GM13976 (cell line): ENCODE measurements at regions not wholly inside any gene's neighbourhood (a gene's known extent, or its start where the extent isn't known, plus 50 kb on each side); places are given as distances from the start of the nearest gene placed in this dataset.
"Not testable (repeated sequence)": the region's sequence is repeated elsewhere in the genome, so short reads cannot be mapped to it uniquely, and the experiment has no call there.

ENCODE experiments used
- DNase-seq: peaks from one replicate; pipeline ENCODE4 v3.0.0; 2012; ENCODE audit warnings: low spot score
- in situ Hi-C: fragments of 300-500 bp; cut with MboI; formaldehyde crosslinking; loops from one replicate; pipeline ENCODE4 v1.12.0; 2022; ENCODE audit warnings: low sequenced_read_pairs, mixed read lengths, inconsistent platforms; ENCODE audit not compliant: unreplicated experiment
- TF ChIP-seq, protein P1 (sequence below): IDR thresholded peaks from 2 replicates; pipeline ENCODE4 v1.5.1; 2012; ENCODE audit warnings: borderline replicate concordance, mild to moderate bottlenecking; ENCODE audit not compliant: insufficient read depth; ENCODE audit errors: extremely low read depth, missing control alignments, control extremely low read depth

DNA sequence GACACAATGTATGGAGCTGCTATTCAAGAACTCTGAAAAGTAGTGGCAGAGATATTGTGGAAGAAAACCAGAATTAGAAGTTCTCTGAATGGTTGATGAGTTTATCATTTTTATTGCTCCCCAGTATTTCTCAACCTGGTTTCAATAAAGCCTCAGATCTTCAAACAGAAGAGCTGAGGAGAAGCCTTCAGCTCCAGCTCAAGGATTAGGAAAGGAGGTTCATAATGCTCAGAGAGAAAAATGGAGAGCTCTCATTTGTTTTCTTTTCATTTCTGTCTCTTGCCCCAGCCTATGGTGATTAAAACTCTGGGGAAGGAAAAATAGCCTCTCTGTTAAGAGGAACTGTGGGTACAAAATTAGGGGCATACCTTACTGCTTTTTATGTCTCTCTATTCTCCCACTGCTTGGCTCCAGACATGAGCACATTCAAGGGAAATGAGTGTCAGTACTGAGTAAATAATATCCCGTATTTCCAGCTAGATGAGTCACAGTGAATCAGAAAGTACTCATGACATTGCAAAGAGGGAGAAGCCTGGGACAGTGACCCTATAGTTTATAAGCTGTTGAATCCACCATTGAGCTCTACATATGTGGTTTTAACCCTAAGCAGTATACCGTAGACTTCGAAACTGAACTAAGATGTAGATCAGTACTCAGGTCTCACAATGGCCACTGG is 138.1 kb downstream of the EMB start:
- DNase-seq: no peak
- TF ChIP-seq, protein P1, sequence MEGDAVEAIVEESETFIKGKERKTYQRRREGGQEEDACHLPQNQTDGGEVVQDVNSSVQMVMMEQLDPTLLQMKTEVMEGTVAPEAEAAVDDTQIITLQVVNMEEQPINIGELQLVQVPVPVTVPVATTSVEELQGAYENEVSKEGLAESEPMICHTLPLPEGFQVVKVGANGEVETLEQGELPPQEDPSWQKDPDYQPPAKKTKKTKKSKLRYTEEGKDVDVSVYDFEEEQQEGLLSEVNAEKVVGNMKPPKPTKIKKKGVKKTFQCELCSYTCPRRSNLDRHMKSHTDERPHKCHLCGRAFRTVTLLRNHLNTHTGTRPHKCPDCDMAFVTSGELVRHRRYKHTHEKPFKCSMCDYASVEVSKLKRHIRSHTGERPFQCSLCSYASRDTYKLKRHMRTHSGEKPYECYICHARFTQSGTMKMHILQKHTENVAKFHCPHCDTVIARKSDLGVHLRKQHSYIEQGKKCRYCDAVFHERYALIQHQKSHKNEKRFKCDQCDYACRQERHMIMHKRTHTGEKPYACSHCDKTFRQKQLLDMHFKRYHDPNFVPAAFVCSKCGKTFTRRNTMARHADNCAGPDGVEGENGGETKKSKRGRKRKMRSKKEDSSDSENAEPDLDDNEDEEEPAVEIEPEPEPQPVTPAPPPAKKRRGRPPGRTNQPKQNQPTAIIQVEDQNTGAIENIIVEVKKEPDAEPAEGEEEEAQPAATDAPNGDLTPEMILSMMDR: no peak
- in situ Hi-C loops: no loop called here

DNA sequence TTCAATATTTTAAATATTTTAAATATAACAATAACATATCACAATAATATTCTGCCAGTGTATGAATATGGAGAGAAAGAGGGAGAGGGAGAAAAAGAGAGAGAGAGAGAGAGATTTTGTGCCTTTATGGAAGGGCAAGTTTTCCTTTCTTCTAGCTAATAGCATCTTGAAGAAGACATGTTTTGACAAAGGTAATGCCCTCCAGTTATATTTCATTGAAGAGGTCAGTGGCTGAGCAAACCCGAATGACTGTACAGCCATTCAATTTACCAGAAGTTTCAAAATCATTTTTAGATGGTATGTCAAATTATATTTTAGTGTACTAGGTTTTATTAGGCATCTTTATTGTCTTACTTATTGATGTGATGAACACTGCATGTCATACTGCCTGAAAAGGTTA is 139.3 kb downstream of the EMB start:
- TF ChIP-seq, protein P1: no peak
- no peak for DNase-seq
- in situ Hi-C loops: no loop called here

DNA sequence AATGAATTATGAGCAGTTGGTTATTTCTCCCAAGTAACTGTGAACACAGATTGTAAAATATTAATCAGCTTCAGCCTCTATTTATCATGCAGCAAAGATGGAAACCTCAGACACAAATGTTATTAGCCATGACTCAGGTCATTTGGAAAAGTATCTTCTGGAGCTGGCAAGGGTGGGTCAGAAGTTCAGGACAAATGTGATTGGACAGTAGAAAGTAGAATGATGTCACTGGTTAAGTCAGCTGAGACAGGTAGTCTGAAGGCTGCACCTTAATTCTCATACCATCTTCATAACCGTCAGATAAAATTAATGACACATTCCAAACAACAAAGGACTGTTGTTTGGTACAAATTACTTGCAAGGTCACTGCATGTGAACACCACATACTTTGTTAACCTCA is 140.2 kb downstream of the EMB start:
- TF ChIP-seq, protein P1: no peak
- DNase-seq: no peak
- in situ Hi-C loops: no loop called here

DNA sequence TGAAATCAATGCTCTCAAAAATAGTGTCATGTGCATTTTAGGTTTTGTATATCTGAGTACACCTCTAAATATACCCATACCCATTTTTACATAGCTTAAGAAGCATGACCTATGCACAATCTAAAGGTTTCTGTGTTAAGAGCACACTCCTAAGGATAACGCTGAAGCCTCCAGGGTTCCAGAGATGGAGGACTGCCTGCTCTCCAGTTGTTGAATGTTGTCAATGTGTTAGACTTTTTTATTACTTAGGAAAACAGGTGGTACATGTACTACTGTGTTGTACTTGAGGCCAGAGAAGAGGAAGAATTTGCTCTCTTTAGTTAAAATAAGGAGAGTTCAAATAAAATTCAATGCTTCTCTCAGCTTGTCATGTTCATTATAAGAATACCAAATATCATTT is 141.2 kb downstream of the EMB start:
- in situ Hi-C loops: no loop called here
- TF ChIP-seq, protein P1: no peak
- no peak for DNase-seq

DNA sequence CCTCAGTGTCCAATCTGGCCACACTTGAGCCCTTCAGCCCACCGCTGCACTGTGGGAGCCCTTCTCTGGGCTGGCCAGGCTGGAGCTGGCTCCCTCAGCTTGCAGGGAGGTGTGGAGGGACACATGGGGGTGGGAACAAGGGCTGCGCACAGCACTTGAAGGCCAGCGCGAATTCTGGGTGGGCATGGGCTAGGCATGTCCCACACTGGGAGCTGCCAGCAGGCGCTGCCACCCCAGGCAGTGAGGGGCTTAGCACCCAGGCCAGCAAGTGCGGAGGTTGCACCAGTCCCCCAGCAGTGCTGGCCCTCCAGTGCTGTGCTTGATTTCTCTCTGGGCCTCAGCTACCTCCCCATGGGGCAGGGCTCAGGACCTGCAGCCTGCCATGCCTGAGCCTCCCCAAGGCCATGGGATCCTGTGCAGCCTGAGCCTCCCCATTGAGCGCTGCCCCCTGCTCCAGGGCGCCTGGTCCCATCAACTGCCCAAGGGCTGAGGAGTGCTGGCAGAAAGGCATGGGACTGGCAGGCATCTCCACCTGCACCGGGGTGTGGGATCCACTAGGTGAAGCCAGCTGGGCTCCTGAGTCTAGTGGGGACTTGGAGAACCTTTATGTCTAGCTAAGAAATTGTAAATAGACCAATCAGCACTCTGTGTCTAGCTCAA is 148.2 kb downstream of the EMB start:
- DNase-seq: no peak
- TF ChIP-seq, protein P1: no peak
- in situ Hi-C loops: no loop called here

DNA sequence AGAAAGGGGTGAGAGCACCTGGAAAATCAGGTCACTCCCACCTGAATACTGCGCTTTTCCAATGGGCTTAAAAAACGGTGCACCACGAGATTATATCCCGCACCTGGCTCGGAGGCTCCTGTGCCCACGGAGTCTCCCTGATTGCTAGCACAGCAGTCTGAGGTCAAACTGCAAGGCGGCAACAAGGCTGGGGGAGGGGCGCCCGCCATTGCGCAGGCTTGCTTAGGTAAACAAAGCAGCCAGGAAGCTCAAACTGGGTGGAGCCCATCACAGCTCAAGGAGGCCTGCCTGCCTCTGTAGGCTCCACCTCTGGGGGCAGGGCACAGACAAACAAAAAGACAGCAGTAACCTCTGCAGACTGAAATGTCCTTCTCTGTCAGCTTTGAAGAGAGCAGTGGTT is 160.6 kb downstream of the EMB start:
- DNase-seq, in situ Hi-C loops: not testable (repeated sequence)
